Gastroesophageal sphincter (tissue), 4 donors: ENCODE measurements at regions not wholly inside any gene's neighbourhood (a gene's known extent, or its start where the extent isn't known, plus 50 kb on each side); places are given as distances from the start of the nearest gene placed in this dataset.
"Not testable (repeated sequence)": the region's sequence is repeated elsewhere in the genome, so short reads cannot be mapped to it uniquely, and the experiment has no call there.

Source experiments
- ATAC-seq: fragments of 150-250 bp; one replicate; pipeline ENCODE4 v1.9.1; 2016; ENCODE audit warnings: mild to moderate bottlenecking, moderate library complexity
- H3K27ac ChIP-seq, 4 donors: fragments of 200-600 bp; sonication (generic) in 3 of 4; 1 replicate in 3 of 4; 2 replicates in 1 of 4; pipeline ENCODE4 v1.5.1; 2016 to 2019
- H3K27me3 ChIP-seq: fragments of 200-600 bp; sonication (generic); one replicate; pipeline ENCODE4 v1.5.1; 2019
- H3K36me3 ChIP-seq, 2 donors: fragments of 200-600 bp; sonication (generic); one replicate each; pipeline ENCODE4 v1.5.1; 2019; ENCODE audit warnings: control low read depth in 1 of 2
- H3K4me1 ChIP-seq, 3 donors: fragments of 200-600 bp; sonication (generic); 1 replicate in 2 of 3; 2 replicates in 1 of 3; pipeline ENCODE4 v1.5.1; 2016 to 2019; ENCODE audit warnings: control low read depth in 2 of 3
- H3K4me3 ChIP-seq, 2 donors: fragments of 200-600 bp; sonication (generic); one replicate each; pipeline ENCODE4 v1.5.1; 2019; ENCODE audit warnings: mild to moderate bottlenecking in 1 of 2, moderate library complexity in 1 of 2
- H3K9me3 ChIP-seq, 3 donors: fragments of 200-600 bp; sonication (generic); one replicate each; pipeline ENCODE4 v1.5.1; 2017 to 2019; ENCODE audit warnings: control low read depth in 2 of 3
- EP300 ChIP-seq: sonication (generic); formaldehyde crosslinking; IDR thresholded peaks from one replicate; pipeline ENCODE4 v1.6.1; 2017; ENCODE audit warnings: antibody characterized with exemption, mild to moderate bottlenecking
- POLR2A ChIP-seq, 2 donors: fragments of 450-650 bp; IDR thresholded peaks; one replicate each; pipeline ENCODE4 v1.6.1; 2017; ENCODE audit warnings: antibody characterized with exemption in 2 of 2, mild to moderate bottlenecking in 2 of 2, moderate library complexity in 1 of 2
- POLR2AphosphoS5 ChIP-seq: sonication (generic); formaldehyde crosslinking; IDR thresholded peaks from one replicate; pipeline ENCODE4 v1.6.1; 2017; ENCODE audit warnings: antibody characterized with exemption
- WGBS, 2 donors: methylation state at CpG; one replicate each; pipeline ENCODE4 v1.1.5; 2018; ENCODE audit warnings: low coverage in 1 of 2; 5-methylcytosine and 5-hydroxymethylcytosine counted together
- TF ChIP-seq, protein P1 (sequence below), 4 experiments: fragments of 200-600 bp in 2 of 4; fragments of 450-650 bp in 2 of 4; sonication (generic) in 1 of 4; IDR thresholded peaks; one replicate each; pipeline ENCODE4 v1.5.1; 2017 to 2019; ENCODE audit warnings: antibody characterized with exemption in 4 of 4, mild to moderate bottlenecking in 2 of 4, moderate library complexity in 2 of 4

DNA sequence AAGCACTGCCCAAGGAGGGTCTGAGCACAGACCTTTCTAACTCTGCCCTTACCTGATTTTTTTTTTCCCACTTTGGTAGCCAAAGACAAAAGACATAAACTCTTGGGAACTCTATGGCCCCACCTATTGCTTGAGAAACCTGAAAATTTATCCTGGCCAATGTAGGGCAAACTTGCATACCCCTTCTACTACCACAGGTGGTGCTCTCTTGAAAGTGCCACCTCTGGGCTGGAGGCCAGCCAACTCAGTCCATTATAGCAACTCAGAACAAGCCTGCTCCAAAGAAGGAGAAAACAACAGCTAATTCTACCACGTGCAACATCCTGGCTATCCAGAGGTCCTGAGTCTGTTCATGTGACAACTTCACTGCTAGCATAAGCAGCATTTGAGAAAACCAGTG lies 55.7 kb upstream of the ABCD2 start:
- 100% methylated on average over 1 of the region's 1 CpG; no CpG with 5 or more reads in 1 of the 2 donors for WGBS, 2 donors
- no peaks in the 10 kb centered on the region for H3K36me3 ChIP-seq
- no peaks in the 10 kb centered on the region for H3K4me1 ChIP-seq
- no peak for ATAC-seq
- no peaks in the 10 kb centered on the region for H3K27me3 ChIP-seq
- H3K4me3 ChIP-seq, result no peak overlapping the region
- H3K9me3 ChIP-seq, result peaks cover 0 to 30% (median 0%) of the 10 kb centered on the region in 3 donors
- H3K27ac ChIP-seq, result no peak overlapping the region
- TF ChIP-seq POLR2AphosphoS5 (no peak), POLR2A (IDR thresholded peaks at IDR 0.05) (no peak), EP300 (no peak)
- TF ChIP-seq, protein P1, sequence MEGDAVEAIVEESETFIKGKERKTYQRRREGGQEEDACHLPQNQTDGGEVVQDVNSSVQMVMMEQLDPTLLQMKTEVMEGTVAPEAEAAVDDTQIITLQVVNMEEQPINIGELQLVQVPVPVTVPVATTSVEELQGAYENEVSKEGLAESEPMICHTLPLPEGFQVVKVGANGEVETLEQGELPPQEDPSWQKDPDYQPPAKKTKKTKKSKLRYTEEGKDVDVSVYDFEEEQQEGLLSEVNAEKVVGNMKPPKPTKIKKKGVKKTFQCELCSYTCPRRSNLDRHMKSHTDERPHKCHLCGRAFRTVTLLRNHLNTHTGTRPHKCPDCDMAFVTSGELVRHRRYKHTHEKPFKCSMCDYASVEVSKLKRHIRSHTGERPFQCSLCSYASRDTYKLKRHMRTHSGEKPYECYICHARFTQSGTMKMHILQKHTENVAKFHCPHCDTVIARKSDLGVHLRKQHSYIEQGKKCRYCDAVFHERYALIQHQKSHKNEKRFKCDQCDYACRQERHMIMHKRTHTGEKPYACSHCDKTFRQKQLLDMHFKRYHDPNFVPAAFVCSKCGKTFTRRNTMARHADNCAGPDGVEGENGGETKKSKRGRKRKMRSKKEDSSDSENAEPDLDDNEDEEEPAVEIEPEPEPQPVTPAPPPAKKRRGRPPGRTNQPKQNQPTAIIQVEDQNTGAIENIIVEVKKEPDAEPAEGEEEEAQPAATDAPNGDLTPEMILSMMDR (IDR thresholded peaks at IDR 0.05), result no peak

DNA sequence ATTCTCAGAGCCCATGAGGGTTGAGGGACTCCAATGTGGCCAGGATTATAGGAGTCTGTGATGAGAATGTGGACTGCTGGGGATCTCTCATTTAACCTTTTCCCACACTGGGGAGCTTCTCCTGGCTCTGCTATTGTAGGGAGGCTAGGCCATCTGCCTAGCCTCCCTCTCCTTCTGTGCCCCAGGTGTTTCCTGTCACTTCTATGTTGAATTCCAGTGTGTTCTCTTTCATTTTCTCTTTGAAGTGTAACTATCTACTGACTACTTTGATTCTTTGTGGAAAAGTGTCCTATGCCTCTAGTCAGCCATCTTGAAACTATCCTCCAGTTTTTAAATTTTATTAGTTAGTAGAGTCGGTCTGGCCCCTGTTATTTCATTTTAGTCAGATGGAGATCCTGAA lies 53.4 kb upstream of the ABCD2 start:
- no peak for ATAC-seq
- TF ChIP-seq POLR2AphosphoS5, result no peak
- TF ChIP-seq POLR2A (IDR thresholded peaks at IDR 0.05), result no peak
- TF ChIP-seq, protein P1 (IDR thresholded peaks at IDR 0.05), result no peak
- no peak for TF ChIP-seq EP300
- no peak overlapping the region for H3K27ac ChIP-seq
- no peak overlapping the region for H3K4me3 ChIP-seq
- H3K27me3 ChIP-seq, result no peaks in the 10 kb centered on the region
- peaks cover 0 to 30% (median 0%) of the 10 kb centered on the region in 3 donors for H3K9me3 ChIP-seq
- no peaks in the 10 kb centered on the region for H3K4me1 ChIP-seq
- H3K36me3 ChIP-seq, result no peaks in the 10 kb centered on the region
- 43 to 86% methylated on average over 1 of the region's 1 CpG for WGBS, 2 donors

- no peak for ATAC-seq
- Histone ChIP-seq H3K4me1 (no peaks in the 10 kb centered on the region), H3K27ac (no peak overlapping the region), H3K9me3 (peaks cover 0 to 30% (median 0%) of the 10 kb centered on the region in 3 donors), H3K36me3 (no peaks in the 10 kb centered on the region), H3K27me3 (no peaks in the 10 kb centered on the region), H3K4me3 (no peak overlapping the region)
- TF ChIP-seq, protein P1 (IDR thresholded peaks at IDR 0.05), result no peak
- TF ChIP-seq POLR2AphosphoS5, result no peak
- TF ChIP-seq EP300, result no peak
- TF ChIP-seq POLR2A (IDR thresholded peaks at IDR 0.05), result no peak
- 83% methylated on average over 1 of the region's 5 CpGs; no CpG with 5 or more reads in 1 of the 2 donors for WGBS, 2 donors
These were observed 52.6 kb upstream of the ABCD2 start for GRCh38 chr12:39671898-39672875.

DNA sequence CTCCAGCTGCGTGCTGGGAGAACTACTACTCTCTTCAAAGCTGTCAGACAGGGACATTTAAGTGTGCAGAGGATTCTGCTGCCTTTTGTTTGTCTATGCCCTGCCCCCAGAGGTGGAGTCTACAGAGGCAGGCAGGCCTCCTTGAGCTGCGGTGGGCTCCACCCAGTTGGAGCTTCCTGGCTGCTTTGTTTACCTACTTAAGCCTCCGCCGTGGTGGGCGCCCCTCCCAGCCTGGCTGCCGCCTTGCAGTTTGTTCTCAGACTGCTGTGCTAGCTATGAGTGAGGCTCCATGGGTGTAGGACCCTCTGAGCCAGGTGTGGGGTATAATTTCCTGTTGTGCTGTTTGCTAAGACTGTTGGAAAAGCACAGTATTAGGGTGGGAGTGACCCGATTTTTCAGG lies 49.9 kb upstream of the ABCD2 start:
- H3K36me3 ChIP-seq, ATAC-seq, H3K4me1 ChIP-seq, H3K27me3 ChIP-seq, H3K4me3 ChIP-seq, H3K27ac ChIP-seq: not testable (repeated sequence)
- peaks cover 0 to 26% (median 0%) of the 10 kb centered on the region in 3 donors for H3K9me3 ChIP-seq
- WGBS, 2 donors, result 56 to 67% methylated on average over 2 to 5 of the region's 7 CpGs
